B cell (primary cell): ENCODE measurements at regions not wholly inside any gene's neighbourhood (a gene's known extent, or its start where the extent isn't known, plus 50 kb on each side); places are given as distances from the start of the nearest gene placed in this dataset.

ENCODE experiments used
- EZH2 ChIP-seq: IDR thresholded peaks from 2 replicates; pipeline ENCODE4 v1.6.1; 2012; ENCODE audit warnings: borderline replicate concordance, low read depth, mild to moderate bottlenecking, moderate library complexity, low read length; ENCODE audit not compliant: insufficient read depth, poor library complexity, severe bottlenecking
- TF ChIP-seq, protein P1 (sequence below): fragments of 200-600 bp; IDR thresholded peaks from one replicate; pipeline ENCODE4 v1.8.0; 2022; ENCODE audit warnings: antibody characterized with exemption, mild to moderate bottlenecking

DNA sequence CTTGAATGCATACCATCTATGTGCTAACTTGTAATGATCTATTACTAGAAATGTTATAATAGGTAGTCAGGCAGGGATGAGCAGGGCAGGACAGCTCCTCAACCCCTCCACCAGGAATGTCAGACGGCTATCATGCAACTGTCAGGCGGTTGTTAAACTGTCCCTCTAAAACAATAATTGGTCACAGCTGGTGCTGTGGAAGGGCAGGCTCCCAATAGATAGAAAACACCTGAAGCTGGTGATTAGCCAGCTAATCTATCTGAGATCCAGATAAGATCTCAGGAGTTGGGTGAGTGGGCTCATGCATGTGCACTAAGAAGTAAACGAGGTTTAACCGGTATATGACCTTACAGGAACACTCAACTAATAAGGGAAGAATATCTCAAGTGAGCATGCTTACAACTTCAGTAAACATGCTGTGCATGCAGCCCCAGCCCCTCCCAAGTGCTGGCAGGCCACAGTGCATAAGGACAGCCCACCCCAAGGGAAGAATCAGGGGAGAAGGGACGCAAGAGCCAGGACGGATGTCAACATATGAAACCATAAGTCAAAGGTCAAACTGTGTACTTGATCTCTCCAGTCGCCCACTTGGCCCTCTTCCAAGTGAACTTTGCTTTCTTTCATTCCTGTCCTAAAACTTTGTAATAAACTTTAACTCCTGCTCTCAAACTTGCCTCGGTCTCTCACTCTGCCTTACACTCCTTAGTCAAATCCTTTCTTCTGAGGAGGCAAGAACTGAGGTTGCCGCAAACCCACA lies 566.2 kb upstream of the NRSN1 start:
- TF ChIP-seq, protein P1, sequence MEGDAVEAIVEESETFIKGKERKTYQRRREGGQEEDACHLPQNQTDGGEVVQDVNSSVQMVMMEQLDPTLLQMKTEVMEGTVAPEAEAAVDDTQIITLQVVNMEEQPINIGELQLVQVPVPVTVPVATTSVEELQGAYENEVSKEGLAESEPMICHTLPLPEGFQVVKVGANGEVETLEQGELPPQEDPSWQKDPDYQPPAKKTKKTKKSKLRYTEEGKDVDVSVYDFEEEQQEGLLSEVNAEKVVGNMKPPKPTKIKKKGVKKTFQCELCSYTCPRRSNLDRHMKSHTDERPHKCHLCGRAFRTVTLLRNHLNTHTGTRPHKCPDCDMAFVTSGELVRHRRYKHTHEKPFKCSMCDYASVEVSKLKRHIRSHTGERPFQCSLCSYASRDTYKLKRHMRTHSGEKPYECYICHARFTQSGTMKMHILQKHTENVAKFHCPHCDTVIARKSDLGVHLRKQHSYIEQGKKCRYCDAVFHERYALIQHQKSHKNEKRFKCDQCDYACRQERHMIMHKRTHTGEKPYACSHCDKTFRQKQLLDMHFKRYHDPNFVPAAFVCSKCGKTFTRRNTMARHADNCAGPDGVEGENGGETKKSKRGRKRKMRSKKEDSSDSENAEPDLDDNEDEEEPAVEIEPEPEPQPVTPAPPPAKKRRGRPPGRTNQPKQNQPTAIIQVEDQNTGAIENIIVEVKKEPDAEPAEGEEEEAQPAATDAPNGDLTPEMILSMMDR = no peak
- TF ChIP-seq EZH2 = no peak
